B cell (primary cell): ENCODE measurements at regions not wholly inside any gene's neighbourhood (a gene's known extent, or its start where the extent isn't known, plus 50 kb on each side); places are given as distances from the start of the nearest gene placed in this dataset.

Experiments
- ATAC-seq: fragments of 200-7000 bp; cut with Tn5 transposase; one replicate; pipeline ENCODE4 v1.10.0; 2021; ENCODE audit warnings: low read depth, mild to moderate bottlenecking, moderate number of reproducible peaks, moderate library complexity
- CTCF ChIA-PET: fragments of 350-600 bp; sonication (Branson Sonifier 250); formaldehyde crosslinking; loops from one replicate; lab custom pipeline; 2021; ENCODE audit warnings: antibody characterized with exemption, inconsistent platforms; lab: Charles Lee
- POLR2A ChIA-PET: fragments of 350-600 bp; sonication (Branson Sonifier 250); formaldehyde crosslinking; loops from one replicate; lab custom pipeline; 2021; ENCODE audit warnings: antibody characterized with exemption; lab: Charles Lee
- DNase-seq: peaks from one replicate; pipeline ENCODE4 v3.0.0; 2013
- H2AFZ ChIP-seq: 2 replicates; pipeline ENCODE4 v1.6.1; 2012; ENCODE audit warnings: mild to moderate bottlenecking, low read depth, low read length; ENCODE audit not compliant: insufficient read depth, poor library complexity, severe bottlenecking
- H3K27ac ChIP-seq, 2 donors: 1 replicate in 1 of 2; 2 replicates in 1 of 2; pipeline ENCODE4 v1.5.1; 2012 to 2013; ENCODE audit warnings: low read length in 2 of 2, mild to moderate bottlenecking in 2 of 2, moderate library complexity in 1 of 2
- H3K27me3 ChIP-seq, 4 experiments: fragments of 200-600 bp in 1 of 4; sonication (generic) in 1 of 4; replicated peaks in 1 of 4; 1 replicate in 2 of 4; 2 replicates in 2 of 4; pipeline versions ENCODE4 v1.6.1 to v1.7.0; 2013 to 2016; ENCODE audit warnings: low read length in 3 of 4, mild to moderate bottlenecking in 2 of 4, mixed read lengths in 1 of 4, moderate library complexity in 1 of 4; ENCODE audit not compliant: insufficient read depth in 4 of 4, control insufficient read depth in 3 of 4; ENCODE audit errors: control extremely low read depth in 1 of 4
- H3K36me3 ChIP-seq, 2 experiments: replicated peaks in 1 of 2; 1 replicate in 1 of 2; 2 replicates in 1 of 2; pipeline versions ENCODE4 v1.6.1 to v1.7.1; 2013; ENCODE audit warnings: low read length in 1 of 2; ENCODE audit not compliant: insufficient read depth in 2 of 2, control insufficient read depth in 1 of 2; ENCODE audit errors: control extremely low read depth in 1 of 2, extremely low read depth in 1 of 2
- H3K4me1 ChIP-seq, 2 donors: fragments of 200-600 bp in 1 of 2; sonication (generic) in 1 of 2; 1 replicate in 1 of 2; 2 replicates in 1 of 2; pipeline versions ENCODE4 v1.5.1 to v1.6.1; 2013 to 2017; ENCODE audit warnings: low read length in 2 of 2; ENCODE audit not compliant: control insufficient read depth in 2 of 2, insufficient read depth in 2 of 2
- H3K4me2 ChIP-seq: replicated peaks from 2 replicates; pipeline ENCODE3; 2012; ENCODE audit warnings: mild to moderate bottlenecking, low read depth, low read length; ENCODE audit not compliant: poor library complexity, severe bottlenecking
- H3K4me3 ChIP-seq, 5 experiments: fragments of 200-600 bp in 1 of 5; sonication (generic) in 1 of 5; 1 replicate in 3 of 5; 2 replicates in 2 of 5; pipeline versions ENCODE4 v1.5.1 to v1.7.0; 2011 to 2016; ENCODE audit warnings: low read length in 4 of 5, mild to moderate bottlenecking in 4 of 5, low read depth in 2 of 5, control low read depth in 1 of 5, moderate library complexity in 1 of 5; ENCODE audit not compliant: insufficient read depth in 1 of 5; ENCODE audit errors: control extremely low read depth in 1 of 5, extremely low read depth in 1 of 5
- H3K79me2 ChIP-seq: fragments of 200-600 bp; sonication (generic); one replicate; pipeline ENCODE4 v1.6.0; 2016; ENCODE audit warnings: low read length; ENCODE audit not compliant: control insufficient read depth, insufficient read depth
- H3K9ac ChIP-seq: fragments of 200-600 bp; sonication (generic); 2 replicates; pipeline ENCODE4 v1.6.1; 2017; ENCODE audit warnings: mild to moderate bottlenecking, low read length, moderate library complexity
- H3K9me3 ChIP-seq, 3 donors: one replicate each; pipeline versions ENCODE4 v1.6.1 to v1.7.1; 2013; ENCODE audit warnings: low read length in 2 of 3; ENCODE audit not compliant: control insufficient read depth in 2 of 3, insufficient read depth in 1 of 3; ENCODE audit errors: control extremely low read depth in 1 of 3
- H4K20me1 ChIP-seq: 2 replicates; pipeline ENCODE4 v1.6.0; 2012; ENCODE audit warnings: mild to moderate bottlenecking, low read length; ENCODE audit not compliant: insufficient read depth, control insufficient read depth, poor library complexity, severe bottlenecking
- H3K27ac Mint-ChIP-seq: one replicate; pipeline ENCODE4 v1.8.0; 2021; ENCODE audit warnings: mixed read lengths
- H3K27me3 Mint-ChIP-seq: one replicate; pipeline ENCODE4 v1.8.0; 2021; ENCODE audit warnings: mixed read lengths
- H3K4me1 Mint-ChIP-seq: one replicate; pipeline ENCODE4 v1.8.0; 2021; ENCODE audit warnings: mixed read lengths
- H3K4me3 Mint-ChIP-seq: one replicate; pipeline ENCODE4 v1.8.0; 2021; ENCODE audit warnings: mixed read lengths
- H3K9me3 Mint-ChIP-seq: one replicate; pipeline ENCODE4 v1.8.0; 2022; ENCODE audit warnings: mixed read lengths; ENCODE audit not compliant: insufficient read depth
- EZH2 ChIP-seq: IDR thresholded peaks from 2 replicates; pipeline ENCODE4 v1.6.1; 2012; ENCODE audit warnings: borderline replicate concordance, low read depth, mild to moderate bottlenecking, moderate library complexity, low read length; ENCODE audit not compliant: insufficient read depth, poor library complexity, severe bottlenecking
- WGBS: methylation state at CpG from one replicate; pipeline ENCODE4 v1.1.5; 2013; ENCODE audit warnings: missing lambda C conversion rate; ENCODE audit not compliant: insufficient coverage; 5-methylcytosine and 5-hydroxymethylcytosine counted together
- intact Hi-C: fragments of 100-400 bp; cut with micrococcal nuclease; formaldehyde crosslinking; loops from one replicate; pipeline ENCODE4 v1.10.0; 2022
- TF ChIP-seq, protein P1 (sequence below): fragments of 200-600 bp; IDR thresholded peaks from one replicate; pipeline ENCODE4 v1.8.0; 2022; ENCODE audit warnings: antibody characterized with exemption, mild to moderate bottlenecking

DNA sequence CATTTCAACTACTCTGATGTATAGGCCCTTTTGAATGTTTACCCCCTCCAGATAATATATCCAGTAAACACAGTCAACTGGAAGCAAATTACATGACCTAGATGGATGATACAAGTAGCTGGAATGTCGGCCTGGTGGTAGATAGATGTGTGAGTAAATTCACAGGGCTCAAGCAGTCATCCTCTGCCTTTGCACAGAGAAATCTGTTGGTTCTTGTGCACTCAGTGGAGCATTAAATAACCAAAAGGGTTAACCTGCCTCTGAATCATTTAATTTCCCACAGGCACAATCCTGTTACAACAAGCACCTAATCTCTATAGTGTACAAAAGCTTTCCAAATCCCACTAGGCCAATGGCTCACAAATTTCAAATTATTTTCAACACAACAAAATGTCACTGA is 668.3 kb downstream of the DNAH5 start:
- H2AFZ ChIP-seq, result no peak overlapping the region
- Mint-ChIP-seq H3K27me3 (no peaks in the 10 kb centered on the region), H3K4me1 (no peaks in the 10 kb centered on the region), H3K9me3 (no peaks in the 10 kb centered on the region), H3K4me3 (no peak overlapping the region), H3K27ac (no peak overlapping the region)
- WGBS, result no CpG with 5 or more reads among the region's 1 CpG
- H3K4me2 ChIP-seq, result no peak overlapping the region
- no peaks in the 10 kb centered on the region for H4K20me1 ChIP-seq
- no peaks in the 10 kb centered on the region for H3K79me2 ChIP-seq
- H3K27me3 ChIP-seq, result no peaks in the 10 kb centered on the region
- H3K4me3 ChIP-seq, result no peak overlapping the region
- H3K9ac ChIP-seq, result no peak overlapping the region
- H3K27ac ChIP-seq, result no peak overlapping the region
- no peaks in the 10 kb centered on the region for H3K36me3 ChIP-seq
- no peak for TF ChIP-seq EZH2
- TF ChIP-seq, protein P1, sequence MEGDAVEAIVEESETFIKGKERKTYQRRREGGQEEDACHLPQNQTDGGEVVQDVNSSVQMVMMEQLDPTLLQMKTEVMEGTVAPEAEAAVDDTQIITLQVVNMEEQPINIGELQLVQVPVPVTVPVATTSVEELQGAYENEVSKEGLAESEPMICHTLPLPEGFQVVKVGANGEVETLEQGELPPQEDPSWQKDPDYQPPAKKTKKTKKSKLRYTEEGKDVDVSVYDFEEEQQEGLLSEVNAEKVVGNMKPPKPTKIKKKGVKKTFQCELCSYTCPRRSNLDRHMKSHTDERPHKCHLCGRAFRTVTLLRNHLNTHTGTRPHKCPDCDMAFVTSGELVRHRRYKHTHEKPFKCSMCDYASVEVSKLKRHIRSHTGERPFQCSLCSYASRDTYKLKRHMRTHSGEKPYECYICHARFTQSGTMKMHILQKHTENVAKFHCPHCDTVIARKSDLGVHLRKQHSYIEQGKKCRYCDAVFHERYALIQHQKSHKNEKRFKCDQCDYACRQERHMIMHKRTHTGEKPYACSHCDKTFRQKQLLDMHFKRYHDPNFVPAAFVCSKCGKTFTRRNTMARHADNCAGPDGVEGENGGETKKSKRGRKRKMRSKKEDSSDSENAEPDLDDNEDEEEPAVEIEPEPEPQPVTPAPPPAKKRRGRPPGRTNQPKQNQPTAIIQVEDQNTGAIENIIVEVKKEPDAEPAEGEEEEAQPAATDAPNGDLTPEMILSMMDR, result no peak
- CTCF ChIA-PET, result no interaction called here
- no peaks in the 10 kb centered on the region for H3K9me3 ChIP-seq
- H3K4me1 ChIP-seq, result no peaks in the 10 kb centered on the region
- intact Hi-C loops, result no loop called here
- DNase-seq, result no peak
- POLR2A ChIA-PET, result no interaction called here
- no peak for ATAC-seq

DNA sequence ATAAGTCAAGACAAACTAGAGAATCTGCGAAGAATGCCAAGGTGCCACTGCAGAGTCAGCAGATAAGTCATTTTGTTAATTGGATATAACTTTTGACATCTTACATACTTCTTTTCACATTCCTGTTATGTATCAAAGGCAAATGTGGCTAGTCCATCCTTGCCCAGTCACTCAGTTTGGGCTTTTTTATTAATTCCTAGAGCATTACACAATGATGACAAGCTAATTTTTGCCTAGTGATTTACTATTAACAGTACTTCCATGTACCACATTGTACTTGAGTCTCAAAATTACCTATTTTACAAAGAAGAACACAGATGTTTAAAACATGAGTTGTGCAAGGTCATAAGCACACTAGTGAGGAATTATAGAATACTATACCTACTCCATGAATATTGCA is 680.8 kb downstream of the DNAH5 start:
- ChIA-PET POLR2A (no interaction called here), CTCF (no interaction called here)
- Mint-ChIP-seq H3K9me3 (peaks cover 7% of the 10 kb centered on the region), H3K4me1 (no peaks in the 10 kb centered on the region), H3K4me3 (no peak overlapping the region), H3K27ac (no peak overlapping the region), H3K27me3 (no peaks in the 10 kb centered on the region)
- Histone ChIP-seq H3K4me1 (no peaks in the 10 kb centered on the region), H3K4me2 (no peak overlapping the region), H3K27ac (no peak overlapping the region), H2AFZ (no peak overlapping the region), H3K79me2 (no peaks in the 10 kb centered on the region), H3K9me3 (peaks cover 0 to 3% (median 0%) of the 10 kb centered on the region in 3 donors), H3K4me3 (no peak overlapping the region), H3K27me3 (no peaks in the 10 kb centered on the region), H3K36me3 (no peaks in the 10 kb centered on the region), H3K9ac (no peak overlapping the region), H4K20me1 (no peaks in the 10 kb centered on the region)
- intact Hi-C loops, result no loop called here
- DNase-seq (no peak), ATAC-seq (no peak)
- no CpG with 5 or more reads among the region's 1 CpG for WGBS
- TF ChIP-seq, protein P1, result no peak
- TF ChIP-seq EZH2, result no peak
